Esophagus muscularis mucosa (tissue), 4 donors: ENCODE measurements at regions not wholly inside any gene's neighbourhood (a gene's known extent, or its start where the extent isn't known, plus 50 kb on each side); places are given as distances from the start of the nearest gene placed in this dataset.

Experiments used
- DNase-seq: peaks from one replicate; pipeline ENCODE4 v3.0.0-alpha.2; 2017; ENCODE audit errors: extremely low spot score
- H3K27ac ChIP-seq, 4 donors: fragments of 200-600 bp; sonication (generic); replicated peaks in 1 of 4; 1 replicate in 3 of 4; 2 replicates in 1 of 4; pipeline ENCODE4 v1.5.1; 2016 to 2019; ENCODE audit warnings: mild to moderate bottlenecking in 1 of 4
- H3K27me3 ChIP-seq, 4 donors: fragments of 200-600 bp; sonication (generic); one replicate each; pipeline versions ENCODE4 v1.5.1 to v1.6.0; 2016 to 2019
- H3K36me3 ChIP-seq, 4 donors: fragments of 200-600 bp; sonication (generic); one replicate each; pipeline ENCODE4 v1.5.1; 2016 to 2019
- H3K4me1 ChIP-seq, 4 donors: fragments of 200-600 bp; sonication (generic); one replicate each; pipeline ENCODE4 v1.5.1; 2016 to 2019
- H3K4me3 ChIP-seq, 4 donors: fragments of 200-600 bp; sonication (generic); 1 replicate in 2 of 4; 2 replicates in 2 of 4; pipeline ENCODE4 v1.5.1; 2016 to 2019; ENCODE audit warnings: mild to moderate bottlenecking in 4 of 4, moderate library complexity in 1 of 4
- H3K9me3 ChIP-seq, 4 donors: fragments of 200-600 bp; sonication (generic); 1 replicate in 3 of 4; 2 replicates in 1 of 4; pipeline ENCODE4 v1.5.1; 2016 to 2019
- EP300 ChIP-seq: sonication (generic); formaldehyde crosslinking; IDR thresholded peaks from one replicate; pipeline ENCODE4 v1.6.1; 2017; ENCODE audit warnings: antibody characterized with exemption
- POLR2A ChIP-seq: fragments of 450-650 bp; IDR thresholded peaks from one replicate; pipeline ENCODE4 v1.6.1; 2017; ENCODE audit warnings: antibody characterized with exemption, moderate library complexity, mild to moderate bottlenecking, low read depth
- POLR2AphosphoS5 ChIP-seq, 2 donors: sonication (generic); formaldehyde crosslinking; IDR thresholded peaks; one replicate each; pipeline ENCODE4 v1.6.1; 2017; ENCODE audit warnings: antibody characterized with exemption in 2 of 2
- WGBS: methylation state at CpG from one replicate; pipeline ENCODE4 v1.1.5; 2018; 5-methylcytosine and 5-hydroxymethylcytosine counted together
- intact Hi-C: fragments of 100-400 bp; cut with DNase I; formaldehyde crosslinking; loops from one replicate; pipeline ENCODE4 v1.15.1; 2023
- TF ChIP-seq, protein P1 (sequence below), 3 experiments: fragments of 200-600 bp in 2 of 3; fragments of 450-650 bp in 1 of 3; sonication (generic) in 2 of 3; IDR thresholded peaks; one replicate each; pipeline ENCODE4 v1.5.1; 2017 to 2019; ENCODE audit warnings: antibody characterized with exemption in 3 of 3, mild to moderate bottlenecking in 2 of 3, moderate library complexity in 1 of 3

DNA sequence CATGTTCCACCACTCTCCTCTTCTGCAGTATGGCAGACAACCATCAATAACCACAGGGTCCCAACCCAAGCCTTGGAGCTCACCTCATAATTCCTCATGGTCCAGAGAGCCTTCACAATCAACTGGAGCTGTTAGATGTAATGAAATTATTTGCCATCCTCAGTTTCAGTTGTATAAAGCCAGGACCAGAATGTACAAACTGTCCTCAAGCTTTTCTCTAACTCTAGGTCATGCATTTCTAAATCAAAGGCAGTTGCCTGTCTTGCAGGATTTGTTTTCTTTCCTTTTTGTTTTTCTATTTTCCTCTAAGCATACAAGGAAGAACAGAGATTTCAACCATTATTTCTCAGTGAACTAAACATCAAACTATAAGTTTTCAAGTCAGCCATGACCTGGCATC, 182.5 kb upstream of the SERP2 start:
- H3K27me3 ChIP-seq, result no peaks in the 10 kb centered on the region
- no peaks in the 10 kb centered on the region for H3K36me3 ChIP-seq
- no peak overlapping the region for H3K4me3 ChIP-seq
- H3K27ac ChIP-seq, result peak overlapping the region in 1 of 4 donors; percentile 8
- no peak for DNase-seq
- no peak for TF ChIP-seq POLR2A
- TF ChIP-seq, protein P1, sequence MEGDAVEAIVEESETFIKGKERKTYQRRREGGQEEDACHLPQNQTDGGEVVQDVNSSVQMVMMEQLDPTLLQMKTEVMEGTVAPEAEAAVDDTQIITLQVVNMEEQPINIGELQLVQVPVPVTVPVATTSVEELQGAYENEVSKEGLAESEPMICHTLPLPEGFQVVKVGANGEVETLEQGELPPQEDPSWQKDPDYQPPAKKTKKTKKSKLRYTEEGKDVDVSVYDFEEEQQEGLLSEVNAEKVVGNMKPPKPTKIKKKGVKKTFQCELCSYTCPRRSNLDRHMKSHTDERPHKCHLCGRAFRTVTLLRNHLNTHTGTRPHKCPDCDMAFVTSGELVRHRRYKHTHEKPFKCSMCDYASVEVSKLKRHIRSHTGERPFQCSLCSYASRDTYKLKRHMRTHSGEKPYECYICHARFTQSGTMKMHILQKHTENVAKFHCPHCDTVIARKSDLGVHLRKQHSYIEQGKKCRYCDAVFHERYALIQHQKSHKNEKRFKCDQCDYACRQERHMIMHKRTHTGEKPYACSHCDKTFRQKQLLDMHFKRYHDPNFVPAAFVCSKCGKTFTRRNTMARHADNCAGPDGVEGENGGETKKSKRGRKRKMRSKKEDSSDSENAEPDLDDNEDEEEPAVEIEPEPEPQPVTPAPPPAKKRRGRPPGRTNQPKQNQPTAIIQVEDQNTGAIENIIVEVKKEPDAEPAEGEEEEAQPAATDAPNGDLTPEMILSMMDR (IDR thresholded peaks at IDR 0.05), result no peak
- no peak for TF ChIP-seq EP300
- no peak for TF ChIP-seq POLR2AphosphoS5 (IDR thresholded peaks at IDR 0.05)
- H3K9me3 ChIP-seq, result no peaks in the 10 kb centered on the region
- intact Hi-C loops, result no loop called here
- peaks cover 0 to 15% (median 6%) of the 10 kb centered on the region in 4 donors for H3K4me1 ChIP-seq

DNA sequence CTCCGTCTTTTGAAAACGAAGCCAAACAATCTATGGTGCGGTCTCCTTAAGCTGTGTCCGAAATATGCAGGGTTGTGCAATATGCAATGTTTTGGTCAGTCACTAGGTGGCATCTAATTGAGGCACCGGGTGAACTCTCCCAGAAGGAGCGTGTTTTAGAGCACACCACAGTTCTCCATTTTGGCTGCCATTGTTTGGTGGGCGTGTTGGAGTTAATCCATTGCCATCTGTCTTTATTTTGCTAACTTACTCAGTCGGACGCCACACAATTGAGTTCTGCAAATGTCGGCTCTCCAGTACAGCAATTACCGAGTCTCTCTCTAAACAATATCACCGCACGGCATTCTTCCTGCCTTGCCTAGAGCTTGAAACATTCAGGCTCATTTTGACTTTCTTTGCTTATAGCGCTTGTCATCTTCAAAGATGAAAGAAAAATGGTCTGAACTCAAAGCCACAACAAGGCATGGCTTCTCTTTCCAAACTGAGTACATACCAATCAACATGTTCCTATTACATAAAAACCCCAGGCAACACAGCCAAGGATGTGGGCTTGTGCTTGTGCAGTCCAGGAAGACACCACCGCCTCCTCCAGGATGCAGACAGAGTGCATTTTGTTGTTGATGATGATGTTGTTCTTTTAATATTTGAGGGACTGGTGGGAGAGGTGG, 182.0 kb upstream of the SERP2 start:
- no peaks in the 10 kb centered on the region for H3K36me3 ChIP-seq
- intact Hi-C loops, result no loop called here
- peaks cover 0 to 15% (median 6%) of the 10 kb centered on the region in 4 donors for H3K4me1 ChIP-seq
- no peaks in the 10 kb centered on the region for H3K27me3 ChIP-seq
- WGBS, result 66% methylated on average over 15 of the region's 15 CpGs
- H3K9me3 ChIP-seq, result no peaks in the 10 kb centered on the region
- H3K4me3 ChIP-seq, result no peak overlapping the region
- peak overlapping the region in 2 of 4 donors; percentile 8 to 10 for H3K27ac ChIP-seq
- TF ChIP-seq POLR2AphosphoS5 (IDR thresholded peaks at IDR 0.05) (peak; percentile 44 to 46), EP300 (no peak)
- TF ChIP-seq, protein P1 (IDR thresholded peaks at IDR 0.05), result peak; percentile 69 to 83 (median 73)
- no peak for DNase-seq

DNA sequence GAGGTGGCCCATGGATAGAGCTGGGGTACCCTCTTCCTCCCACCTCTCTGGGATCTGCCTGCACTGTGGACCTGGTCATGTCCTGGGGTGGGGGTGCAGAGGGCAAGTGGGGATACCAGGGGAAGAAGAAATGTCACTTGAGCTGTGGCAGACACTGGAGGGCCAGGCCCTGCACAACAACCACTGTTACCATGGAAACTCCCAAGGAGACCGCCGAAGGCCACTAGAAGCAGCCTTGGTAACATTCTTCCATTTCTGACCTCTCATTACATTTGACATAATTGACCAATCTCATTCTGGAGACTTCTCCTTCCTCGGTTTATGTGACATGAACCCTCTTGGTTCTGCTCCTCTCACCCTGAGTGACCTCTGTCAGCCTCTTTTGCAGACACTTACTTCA, 179.9 kb upstream of the SERP2 start:
- no peaks in the 10 kb centered on the region for H3K27me3 ChIP-seq
- TF ChIP-seq POLR2AphosphoS5 (IDR thresholded peaks at IDR 0.05), result no peak
- TF ChIP-seq, protein P1 (IDR thresholded peaks at IDR 0.05), result no peak
- no peak for TF ChIP-seq EP300
- TF ChIP-seq POLR2A, result no peak
- peak; percentile 80 for DNase-seq
- 88% methylated on average over 3 of the region's 3 CpGs for WGBS
- H3K4me1 ChIP-seq, result peaks cover 11 to 31% (median 23%) of the 10 kb centered on the region in 4 donors
- intact Hi-C loops, result no loop called here
- no peak overlapping the region for H3K4me3 ChIP-seq
- no peak overlapping the region for H3K27ac ChIP-seq
- H3K9me3 ChIP-seq, result no peaks in the 10 kb centered on the region
- H3K36me3 ChIP-seq, result no peaks in the 10 kb centered on the region

DNA sequence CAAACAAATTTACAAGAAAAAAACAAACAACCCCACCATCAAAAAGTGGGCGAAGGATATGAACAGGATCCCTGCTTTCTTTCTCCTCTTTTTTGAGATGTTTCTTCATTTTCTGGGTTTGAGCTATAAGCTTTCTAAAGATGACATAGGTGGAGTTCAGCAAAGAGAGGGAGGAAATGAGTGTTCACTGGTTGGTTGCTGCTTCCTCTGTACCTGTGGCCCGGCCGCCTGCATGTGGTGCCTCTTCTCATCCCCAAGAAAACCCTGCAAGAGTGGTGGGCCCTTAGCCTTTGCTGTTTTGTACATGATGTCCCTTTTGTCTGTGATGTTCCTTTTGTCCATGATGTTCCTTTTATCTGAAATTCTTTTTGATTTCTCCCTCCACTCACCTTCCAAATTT, 178.4 kb upstream of the SERP2 start:
- 74% methylated on average over 3 of the region's 3 CpGs for WGBS
- intact Hi-C loops, result loop anchor here (5.0 kb wide), 1 partner anchor 237 kb away; no protein-coding TSS in a partner anchor
- H3K4me1 ChIP-seq, result peaks cover 20 to 45% (median 38%) of the 10 kb centered on the region in 4 donors
- H3K9me3 ChIP-seq, result no peaks in the 10 kb centered on the region
- no peak overlapping the region for H3K4me3 ChIP-seq
- no peaks in the 10 kb centered on the region for H3K36me3 ChIP-seq
- no peak overlapping the region for H3K27ac ChIP-seq
- TF ChIP-seq POLR2AphosphoS5 (IDR thresholded peaks at IDR 0.05), result no peak
- TF ChIP-seq, protein P1 (IDR thresholded peaks at IDR 0.05), result no peak
- no peak for TF ChIP-seq EP300
- no peak for TF ChIP-seq POLR2A
- peak; percentile 39 for DNase-seq
- no peaks in the 10 kb centered on the region for H3K27me3 ChIP-seq
